ENCODE measurements at regions not wholly inside any gene's neighbourhood (a gene's known extent, or its start where the extent isn't known, plus 50 kb on each side); places are given as distances from the start of the nearest gene placed in this dataset.

- peaks cover 4% of the 10 kb centered on the region for H3K9me3 Mint-ChIP-seq (ENCODE audit: unreplicated experiment)
- no peak for FAIRE-seq
Observed at GRCh38 chr5:52731274-52732027, 56.3 kb upstream of the ITGA1 start.

GRCh38 chr5:52734557-52734956 lies 53.2 kb upstream of the ITGA1 start:
- DNase-seq (ENCODE audit: low read depth): no peak
- no peak for FAIRE-seq
- Histone ChIP-seq H3K9me3 (ENCODE audit: insufficient read depth, low read depth, low read length) (no peaks in the 10 kb centered on the region), H3K27ac (ENCODE audit: low read depth, low read length) (no peak overlapping the region), H3K4me1 (ENCODE audit: insufficient read depth, low read length) (no peaks in the 10 kb centered on the region), H3K36me3 (ENCODE audit: insufficient read depth, low read length) (no peaks in the 10 kb centered on the region), H3K9ac (ENCODE audit: low read length) (no peak overlapping the region), H3K79me2 (ENCODE audit: insufficient read depth, low read length) (no peaks in the 10 kb centered on the region), H3K4me3 (ENCODE audit: insufficient read depth, low read depth, low read length) (no peak overlapping the region), H3K4me2 (ENCODE audit: low read length) (no peak overlapping the region), H2AFZ (ENCODE audit: low read depth, low read length) (no peak overlapping the region), H4K20me1 (ENCODE audit: insufficient read depth, low read length) (no peaks in the 10 kb centered on the region), H3K27me3 (ENCODE audit: insufficient read depth, low read length) (no peaks in the 10 kb centered on the region)
- Mint-ChIP-seq H3K36me3 (ENCODE audit: low read depth, unreplicated experiment) (no peaks in the 10 kb centered on the region), H3K27ac (ENCODE audit: unreplicated experiment) (no peak overlapping the region), H3K9me3 (ENCODE audit: unreplicated experiment) (peaks cover 4% of the 10 kb centered on the region), H3K4me1 (ENCODE audit: low read depth, unreplicated experiment) (peaks cover 13% of the 10 kb centered on the region), H3K4me3 (ENCODE audit: unreplicated experiment) (no peak overlapping the region), H3K27me3 (ENCODE audit: low read depth, unreplicated experiment) (no peaks in the 10 kb centered on the region)
- TF ChIP-seq CTCF (IDR thresholded peaks at IDR 0.05; ENCODE audit: insufficient read depth, low read depth, low read length) (no peak), EZH2 (IDR thresholded peaks at IDR 0.05; ENCODE audit: insufficient read depth, low read length) (no peak)

More at GRCh38 chr5:52731274-52732027, 56.3 kb upstream of the ITGA1 start:
- DNase-seq (ENCODE audit: low read depth): no peak
- no peak for TF ChIP-seq EZH2 (IDR thresholded peaks at IDR 0.05; ENCODE audit: insufficient read depth, low read length)
- no peak for TF ChIP-seq CTCF (IDR thresholded peaks at IDR 0.05; ENCODE audit: insufficient read depth, low read depth, low read length)
- no peaks in the 10 kb centered on the region for H3K4me1 ChIP-seq (ENCODE audit: insufficient read depth, low read length)
- H2AFZ ChIP-seq (ENCODE audit: low read depth, low read length): no peak overlapping the region
- H3K27ac Mint-ChIP-seq (ENCODE audit: unreplicated experiment): no peak overlapping the region
- no peak overlapping the region for H3K9ac ChIP-seq (ENCODE audit: low read length)
- no peaks in the 10 kb centered on the region for H3K36me3 ChIP-seq (ENCODE audit: insufficient read depth, low read length)
- no peaks in the 10 kb centered on the region for H3K27me3 ChIP-seq (ENCODE audit: insufficient read depth, low read length)
- no peak overlapping the region for H3K4me3 ChIP-seq (ENCODE audit: insufficient read depth, low read depth, low read length)
- no peaks in the 10 kb centered on the region for H3K9me3 ChIP-seq (ENCODE audit: insufficient read depth, low read depth, low read length)
- no peak overlapping the region for H3K4me2 ChIP-seq (ENCODE audit: low read length)
- H3K36me3 Mint-ChIP-seq (ENCODE audit: low read depth, unreplicated experiment): no peaks in the 10 kb centered on the region
- no peaks in the 10 kb centered on the region for H4K20me1 ChIP-seq (ENCODE audit: insufficient read depth, low read length)
- H3K4me1 Mint-ChIP-seq (ENCODE audit: low read depth, unreplicated experiment): peaks cover 14% of the 10 kb centered on the region
- H3K4me3 Mint-ChIP-seq (ENCODE audit: unreplicated experiment): no peak overlapping the region
- no peaks in the 10 kb centered on the region for H3K79me2 ChIP-seq (ENCODE audit: insufficient read depth, low read length)
- H3K27ac ChIP-seq (ENCODE audit: low read depth, low read length): no peak overlapping the region
- H3K27me3 Mint-ChIP-seq (ENCODE audit: low read depth, unreplicated experiment): no peaks in the 10 kb centered on the region

- FAIRE-seq: peak; percentile 29
- H3K27ac ChIP-seq (ENCODE audit: low read depth, low read length): no peak overlapping the region
- DNase-seq (ENCODE audit: low read depth): no peak
Observed at GRCh38 chr5:52735139-52735538, 52.6 kb upstream of the ITGA1 start.

More at GRCh38 chr5:52735139-52735538, 52.6 kb upstream of the ITGA1 start:
- TF ChIP-seq EZH2 (IDR thresholded peaks at IDR 0.05; ENCODE audit: insufficient read depth, low read length) (no peak), CTCF (IDR thresholded peaks at IDR 0.05; ENCODE audit: insufficient read depth, low read depth, low read length) (no peak)
- Mint-ChIP-seq H3K27ac (ENCODE audit: unreplicated experiment) (no peak overlapping the region), H3K4me3 (ENCODE audit: unreplicated experiment) (no peak overlapping the region), H3K9me3 (ENCODE audit: unreplicated experiment) (peaks cover 4% of the 10 kb centered on the region), H3K4me1 (ENCODE audit: low read depth, unreplicated experiment) (peaks cover 13% of the 10 kb centered on the region), H3K27me3 (ENCODE audit: low read depth, unreplicated experiment) (no peaks in the 10 kb centered on the region), H3K36me3 (ENCODE audit: low read depth, unreplicated experiment) (no peaks in the 10 kb centered on the region)
- Histone ChIP-seq H3K4me3 (ENCODE audit: insufficient read depth, low read depth, low read length) (no peak overlapping the region), H4K20me1 (ENCODE audit: insufficient read depth, low read length) (no peaks in the 10 kb centered on the region), H3K27me3 (ENCODE audit: insufficient read depth, low read length) (no peaks in the 10 kb centered on the region), H3K4me1 (ENCODE audit: insufficient read depth, low read length) (no peaks in the 10 kb centered on the region), H3K79me2 (ENCODE audit: insufficient read depth, low read length) (no peaks in the 10 kb centered on the region), H3K9me3 (ENCODE audit: insufficient read depth, low read depth, low read length) (no peaks in the 10 kb centered on the region), H3K4me2 (ENCODE audit: low read length) (no peak overlapping the region), H3K36me3 (ENCODE audit: insufficient read depth, low read length) (no peaks in the 10 kb centered on the region), H3K9ac (ENCODE audit: low read length) (no peak overlapping the region), H2AFZ (ENCODE audit: low read depth, low read length) (no peak overlapping the region)
